ENCODE measurements at regions not wholly inside any gene's neighbourhood (a gene's known extent, or its start where the extent isn't known, plus 50 kb on each side); places are given as distances from the start of the nearest gene placed in this dataset.

DNA sequence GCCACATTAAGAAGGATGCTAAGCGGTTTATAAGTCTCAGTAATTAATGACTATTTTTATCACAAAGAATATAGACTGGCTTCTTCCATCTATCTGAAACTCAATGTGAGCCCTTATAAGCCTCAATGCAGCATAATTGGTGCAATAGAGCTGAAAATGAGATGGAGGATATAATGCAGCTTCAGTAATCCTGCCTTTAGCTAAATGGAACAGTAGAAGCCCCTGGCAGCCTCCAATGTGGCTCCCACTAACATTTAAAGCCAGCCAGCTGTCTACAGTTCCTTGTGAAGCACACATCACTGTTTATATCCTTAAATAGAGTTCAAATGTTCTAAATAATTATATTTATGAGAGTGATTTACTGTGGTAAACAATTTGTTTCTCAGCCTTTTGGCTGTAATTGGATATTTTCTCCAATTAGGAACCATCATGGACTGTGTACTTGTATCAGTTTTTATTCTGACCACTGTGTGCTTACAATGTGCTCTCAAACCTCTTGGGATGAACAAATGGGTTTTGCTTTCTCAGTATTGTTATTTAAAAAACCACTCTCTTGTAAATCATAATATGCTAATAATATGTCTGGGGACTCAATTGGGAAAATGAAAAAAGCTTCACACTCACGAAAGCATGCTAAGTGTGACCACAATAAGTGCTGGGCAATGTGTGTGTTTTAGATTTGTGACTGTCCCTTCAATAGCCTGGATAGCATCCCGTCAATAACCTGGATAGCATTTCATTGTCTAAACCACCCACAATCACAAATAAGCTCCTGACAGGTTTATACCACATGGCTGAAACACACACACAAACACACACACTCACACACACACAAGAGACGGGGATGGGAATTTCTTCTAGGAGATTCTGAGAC lies 366.6 kb downstream of the GBE1 start:
- H3K36me3 ChIP-seq (ENCODE audit: insufficient read depth): no peaks in the 10 kb centered on the region
- H3K4me3 ChIP-seq (ENCODE audit: low read depth, low read length): no peak overlapping the region
- H3K27ac ChIP-seq (ENCODE audit: low read depth): no peak overlapping the region
- DNase-seq (ENCODE audit: extremely low spot score): peak; percentile 2
- 68% methylated on average over 4 of the region's 4 CpGs for WGBS
- no peaks in the 10 kb centered on the region for H3K4me1 ChIP-seq (ENCODE audit: insufficient read depth)

- no peaks in the 10 kb centered on the region for H3K4me1 ChIP-seq (ENCODE audit: insufficient read depth)
- H3K4me3 ChIP-seq (ENCODE audit: low read depth, low read length): no peak overlapping the region
- 48% methylated on average over 1 of the region's 1 CpG for WGBS
- no peak overlapping the region for H3K27ac ChIP-seq (ENCODE audit: low read depth)
- H3K36me3 ChIP-seq (ENCODE audit: insufficient read depth): no peaks in the 10 kb centered on the region
- DNase-seq (ENCODE audit: extremely low spot score): no peak
These were observed 368.2 kb downstream of the GBE1 start for GRCh38 chr3:81393251-81393650.

DNA sequence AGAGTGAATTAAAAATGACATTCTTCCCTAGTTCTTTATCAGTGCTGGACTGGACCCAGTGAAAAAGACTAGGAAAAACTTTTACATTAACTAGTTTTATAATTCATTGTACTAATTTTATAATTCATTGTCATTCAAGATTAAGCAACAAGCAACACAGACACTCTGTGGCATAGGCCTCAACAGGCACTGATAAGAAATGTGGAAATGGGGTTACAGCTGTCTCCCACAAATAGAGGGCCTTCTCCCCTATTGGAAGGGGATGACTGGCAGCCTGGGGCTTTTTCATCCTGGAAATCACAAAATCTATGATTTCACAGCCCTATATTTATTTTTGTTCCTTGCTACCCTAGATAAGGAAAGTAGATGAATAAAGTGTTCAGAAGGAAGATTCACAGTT lies 370.6 kb downstream of the GBE1 start:
- DNase-seq (ENCODE audit: extremely low spot score): no peak

DNA sequence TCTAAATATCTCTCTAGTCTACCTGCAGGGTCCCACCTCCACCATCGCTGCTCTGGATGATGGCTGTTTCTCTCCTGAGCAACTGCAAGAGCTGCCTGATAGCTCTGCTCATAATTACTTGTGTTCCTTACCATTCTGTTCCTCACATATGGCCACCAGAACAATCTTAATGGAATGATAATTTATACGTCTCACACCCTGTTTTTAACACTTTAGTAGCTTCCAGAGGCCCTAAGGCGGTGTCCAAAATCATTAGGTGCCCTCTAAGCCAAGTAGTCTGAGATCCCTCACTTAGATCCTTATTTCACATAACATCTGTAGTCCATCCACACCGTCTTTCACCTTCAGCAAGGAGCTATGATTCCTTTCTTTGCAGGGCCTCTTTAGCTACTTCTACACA lies 373.3 kb downstream of the GBE1 start:
- DNase-seq (ENCODE audit: extremely low spot score): no peak
- 83% methylated on average over 4 of the region's 4 CpGs for WGBS
- Histone ChIP-seq H3K4me1 (ENCODE audit: insufficient read depth) (no peaks in the 10 kb centered on the region), H3K36me3 (ENCODE audit: insufficient read depth) (no peaks in the 10 kb centered on the region), H3K4me3 (ENCODE audit: low read depth, low read length) (no peak overlapping the region), H3K27ac (ENCODE audit: low read depth) (no peak overlapping the region)

More for the DNA sequence above, 370.6 kb downstream of the GBE1 start:
- no peak overlapping the region for H3K27ac ChIP-seq (ENCODE audit: low read depth)
- no peaks in the 10 kb centered on the region for H3K4me1 ChIP-seq (ENCODE audit: insufficient read depth)
- no peaks in the 10 kb centered on the region for H3K36me3 ChIP-seq (ENCODE audit: insufficient read depth)
- no peak overlapping the region for H3K4me3 ChIP-seq (ENCODE audit: low read depth, low read length)

- no peak overlapping the region for H3K4me3 ChIP-seq (ENCODE audit: low read depth, low read length)
- no peaks in the 10 kb centered on the region for H3K36me3 ChIP-seq (ENCODE audit: insufficient read depth)
- H3K4me1 ChIP-seq (ENCODE audit: insufficient read depth): no peaks in the 10 kb centered on the region
- 93% methylated on average over 1 of the region's 1 CpG for WGBS
- DNase-seq (ENCODE audit: extremely low spot score): no peak
- no peak overlapping the region for H3K27ac ChIP-seq (ENCODE audit: low read depth)
These were observed 379.0 kb downstream of the GBE1 start for GRCh38 chr3:81382470-81382869.

DNA sequence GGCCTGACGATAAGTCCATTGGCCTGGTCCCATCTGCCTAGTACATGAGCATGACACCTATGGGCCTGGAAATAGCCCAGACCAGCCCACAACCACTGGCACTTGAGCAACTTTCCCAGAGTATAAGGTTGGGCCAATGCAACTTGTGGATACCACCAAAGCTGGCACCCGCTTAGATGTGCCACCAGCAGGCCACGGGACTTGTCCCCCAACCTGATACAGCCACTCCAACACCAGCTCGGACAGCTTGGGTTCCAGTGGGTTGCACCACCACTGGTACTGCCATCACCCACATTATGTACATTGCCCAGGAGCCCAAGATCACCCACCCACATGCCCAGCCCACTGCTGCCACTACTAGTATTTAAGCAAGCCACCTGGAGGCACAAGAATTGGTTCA lies 381.2 kb downstream of the GBE1 start:
- no peaks in the 10 kb centered on the region for H3K4me1 ChIP-seq (ENCODE audit: insufficient read depth)
- 89% methylated on average over 4 of the region's 4 CpGs for WGBS

DNA sequence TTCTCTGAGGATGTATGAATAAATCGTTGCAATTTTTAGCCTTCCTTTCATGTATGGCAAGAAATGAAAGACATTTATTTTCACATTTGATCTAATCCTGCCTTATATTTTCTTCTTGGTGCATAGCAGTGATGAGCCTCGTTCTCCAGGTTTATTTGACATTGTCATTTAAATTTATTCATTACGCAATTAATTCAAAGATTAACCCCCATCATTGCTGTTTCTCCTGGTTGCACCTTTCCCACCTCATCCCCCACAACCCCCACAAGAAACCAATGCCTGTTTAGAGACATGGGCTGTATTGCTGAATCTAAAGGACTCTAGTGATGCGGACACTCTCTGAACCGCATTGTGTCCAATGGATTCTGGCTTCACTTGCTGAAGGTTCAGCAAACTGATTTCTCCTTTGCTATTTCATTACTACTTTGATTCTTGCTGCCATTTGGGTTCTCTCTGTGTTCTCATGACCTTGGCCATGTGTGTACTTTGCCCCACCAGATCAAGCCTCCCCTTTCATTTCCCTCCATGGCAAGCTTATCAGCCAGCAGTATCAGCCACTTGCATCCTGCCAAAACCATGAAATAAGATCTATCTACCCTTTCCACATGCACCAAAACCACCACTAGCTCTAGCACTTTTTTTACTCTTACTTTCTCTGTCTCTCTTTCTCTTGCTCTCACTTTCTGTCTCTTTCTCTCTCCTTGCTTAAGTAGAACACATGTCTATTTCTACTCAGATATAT lies 382.7 kb downstream of the GBE1 start:
- WGBS: 70% methylated on average over 5 of the region's 5 CpGs
- H3K36me3 ChIP-seq (ENCODE audit: insufficient read depth): no peaks in the 10 kb centered on the region
- no peak for DNase-seq (ENCODE audit: extremely low spot score)

More for the DNA sequence above, 381.2 kb downstream of the GBE1 start:
- Histone ChIP-seq H3K4me3 (ENCODE audit: low read depth, low read length) (no peak overlapping the region), H3K27ac (ENCODE audit: low read depth) (no peak overlapping the region), H3K36me3 (ENCODE audit: insufficient read depth) (no peaks in the 10 kb centered on the region)
- DNase-seq (ENCODE audit: extremely low spot score): no peak

DNA sequence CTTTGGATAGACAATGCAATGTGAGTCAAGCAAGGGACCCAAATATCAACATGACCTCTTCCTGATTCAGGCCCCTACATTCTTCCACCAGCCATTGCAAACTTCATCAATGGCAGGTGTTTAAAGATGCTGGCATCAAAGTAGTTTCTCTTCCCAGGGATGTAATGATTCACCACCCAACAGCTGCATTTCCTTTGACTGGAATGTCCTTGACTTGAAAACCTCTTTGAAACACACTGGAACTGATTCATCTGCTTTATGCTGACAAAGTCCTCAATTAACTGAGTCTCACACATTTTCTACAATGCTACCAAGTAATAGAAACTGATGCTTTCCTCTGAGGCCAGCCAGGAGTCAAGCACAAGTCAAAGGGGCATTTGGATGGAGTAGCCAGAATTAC lies 385.5 kb downstream of the GBE1 start:
- no peak overlapping the region for H3K4me3 ChIP-seq (ENCODE audit: low read depth, low read length)
- no peaks in the 10 kb centered on the region for H3K4me1 ChIP-seq (ENCODE audit: insufficient read depth)
- DNase-seq (ENCODE audit: extremely low spot score): no peak
- no peak overlapping the region for H3K27ac ChIP-seq (ENCODE audit: low read depth)
- H3K36me3 ChIP-seq (ENCODE audit: insufficient read depth): no peaks in the 10 kb centered on the region

More for the DNA sequence above, 382.7 kb downstream of the GBE1 start:
- no peaks in the 10 kb centered on the region for H3K4me1 ChIP-seq (ENCODE audit: insufficient read depth)
- no peak overlapping the region for H3K4me3 ChIP-seq (ENCODE audit: low read depth, low read length)
- no peak overlapping the region for H3K27ac ChIP-seq (ENCODE audit: low read depth)

DNA sequence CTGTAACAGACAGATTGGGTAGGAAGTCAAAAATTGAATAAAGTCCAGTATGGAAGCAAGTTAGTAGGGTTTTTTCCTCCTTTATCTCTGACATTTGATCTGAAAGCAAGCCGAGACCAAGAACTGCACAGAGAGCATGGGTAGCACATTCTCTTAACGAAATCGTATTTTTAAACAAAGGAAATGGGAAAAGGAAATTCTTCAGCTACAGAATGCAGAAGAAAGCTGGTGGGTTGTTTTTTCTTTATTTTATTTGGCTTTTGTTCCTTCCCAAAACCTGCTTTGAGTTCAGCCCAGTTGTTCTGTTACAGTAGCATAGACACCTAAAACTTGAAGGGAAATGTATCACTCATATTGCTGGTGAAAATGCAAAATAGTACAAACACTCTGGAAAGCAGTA lies 397.0 kb downstream of the GBE1 start:
- 61% methylated on average over 3 of the region's 3 CpGs for WGBS
- Histone ChIP-seq H3K4me3 (ENCODE audit: low read depth, low read length) (no peak overlapping the region), H3K36me3 (ENCODE audit: insufficient read depth) (no peaks in the 10 kb centered on the region), H3K27ac (ENCODE audit: low read depth) (no peak overlapping the region), H3K4me1 (ENCODE audit: insufficient read depth) (no peaks in the 10 kb centered on the region)
- no peak for DNase-seq (ENCODE audit: extremely low spot score)

- H3K4me3 ChIP-seq (ENCODE audit: low read depth, low read length): no peak overlapping the region
- no peak for DNase-seq (ENCODE audit: extremely low spot score)
- WGBS: 61% methylated on average over 2 of the region's 2 CpGs
- no peaks in the 10 kb centered on the region for H3K4me1 ChIP-seq (ENCODE audit: insufficient read depth)
- H3K36me3 ChIP-seq (ENCODE audit: insufficient read depth): no peaks in the 10 kb centered on the region
- H3K27ac ChIP-seq (ENCODE audit: low read depth): no peak overlapping the region
These were observed 397.6 kb downstream of the GBE1 start for GRCh38 chr3:81363816-81364215.

DNA sequence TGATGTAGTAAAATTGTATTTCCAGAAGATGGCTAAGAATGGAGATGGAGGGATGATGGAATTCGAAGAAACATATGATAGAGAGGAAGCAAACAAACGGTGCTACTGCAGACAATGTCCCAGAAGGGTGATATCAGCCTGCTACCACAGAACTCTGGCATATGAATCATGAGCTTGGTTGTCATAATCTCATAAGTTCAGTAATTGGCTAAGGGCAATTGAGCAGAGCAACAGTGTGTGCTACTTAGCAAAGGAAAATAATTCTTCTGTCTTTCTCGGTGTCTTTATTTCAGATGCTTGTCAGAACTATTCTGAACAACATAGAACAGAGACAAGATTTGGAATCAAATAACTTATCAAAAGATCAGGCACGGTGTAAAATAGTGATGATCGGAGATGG lies 407.3 kb downstream of the GBE1 start:
- WGBS: 79% methylated on average over 5 of the region's 5 CpGs
- no peak for DNase-seq (ENCODE audit: extremely low spot score)
- no peak overlapping the region for H3K27ac ChIP-seq (ENCODE audit: low read depth)
- no peak overlapping the region for H3K4me3 ChIP-seq (ENCODE audit: low read depth, low read length)
- no peaks in the 10 kb centered on the region for H3K4me1 ChIP-seq (ENCODE audit: insufficient read depth)
- H3K36me3 ChIP-seq (ENCODE audit: insufficient read depth): no peaks in the 10 kb centered on the region

DNA sequence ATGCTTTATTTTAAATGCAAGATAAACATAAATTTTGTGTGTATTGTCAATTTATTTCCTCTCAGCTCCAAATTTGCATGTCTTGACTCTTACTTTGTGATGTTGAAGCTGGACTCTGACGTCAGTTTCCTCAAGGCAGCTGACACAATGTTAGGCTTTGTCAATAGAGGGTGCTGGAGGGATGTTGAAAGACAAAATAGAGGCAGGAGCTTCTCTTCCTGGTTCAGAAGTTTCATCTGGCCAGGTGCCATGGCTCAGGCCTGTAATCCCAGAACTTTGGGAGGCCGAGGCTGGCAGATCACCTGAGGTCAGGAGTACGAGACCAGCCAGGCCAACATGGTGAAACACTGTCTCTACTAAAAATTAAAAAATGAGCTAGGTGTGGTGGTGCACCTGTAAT lies 408.6 kb downstream of the GBE1 start:
- Histone ChIP-seq H3K4me1 (ENCODE audit: insufficient read depth) (no peaks in the 10 kb centered on the region), H3K4me3 (ENCODE audit: low read depth, low read length) (no peak overlapping the region), H3K27ac (ENCODE audit: low read depth) (no peak overlapping the region), H3K36me3 (ENCODE audit: insufficient read depth) (no peaks in the 10 kb centered on the region)
- 36% methylated on average over 3 of the region's 3 CpGs for WGBS
- no peak for DNase-seq (ENCODE audit: extremely low spot score)

GRCh38 chr3:81349816-81350340 lies 411.6 kb downstream of the GBE1 start:
- no peak overlapping the region for H3K27ac ChIP-seq (ENCODE audit: low read depth)
- no peaks in the 10 kb centered on the region for H3K36me3 ChIP-seq (ENCODE audit: insufficient read depth)
- DNase-seq (ENCODE audit: extremely low spot score): no peak
- WGBS: 66% methylated on average over 4 of the region's 4 CpGs
- no peaks in the 10 kb centered on the region for H3K4me1 ChIP-seq (ENCODE audit: insufficient read depth)
- no peak overlapping the region for H3K4me3 ChIP-seq (ENCODE audit: low read depth, low read length)
